Neural progenitor cell (in vitro differentiated cells): ENCODE measurements at regions not wholly inside any gene's neighbourhood (a gene's known extent, or its start where the extent isn't known, plus 50 kb on each side); places are given as distances from the start of the nearest gene placed in this dataset.

Experiments used
- EZH2 ChIP-seq: fragments of 200-600 bp; sonication (generic); IDR thresholded peaks from 2 replicates; pipeline ENCODE4 v1.6.1; 2017; ENCODE audit warnings: antibody characterized with exemption, mild to moderate bottlenecking, moderate library complexity
- TF ChIP-seq, protein P1 (sequence below): fragments of 200-600 bp; sonication (generic); IDR thresholded peaks from 2 replicates; pipeline ENCODE4 v1.5.1; 2017; ENCODE audit warnings: antibody characterized with exemption, mild to moderate bottlenecking

DNA sequence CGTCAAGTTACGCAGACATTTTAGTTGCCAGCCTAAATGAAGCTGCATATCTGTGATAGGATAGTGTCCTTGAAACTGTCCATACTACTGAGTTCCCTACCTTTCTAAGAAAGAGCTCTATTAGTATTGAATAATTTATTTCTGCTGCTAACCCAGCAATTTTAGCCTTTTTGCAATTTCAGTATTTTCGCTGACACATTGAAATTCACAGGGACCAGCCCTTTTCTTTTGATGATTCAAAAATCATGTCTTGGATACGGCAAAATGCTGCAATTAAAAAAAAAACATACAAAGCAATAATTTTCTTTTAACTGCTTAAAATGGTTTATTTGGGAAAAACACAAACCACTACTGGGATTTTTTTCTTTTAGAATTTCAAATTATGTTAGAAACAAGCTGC, 563.3 kb downstream of the TBC1D32 start:
- TF ChIP-seq, protein P1, sequence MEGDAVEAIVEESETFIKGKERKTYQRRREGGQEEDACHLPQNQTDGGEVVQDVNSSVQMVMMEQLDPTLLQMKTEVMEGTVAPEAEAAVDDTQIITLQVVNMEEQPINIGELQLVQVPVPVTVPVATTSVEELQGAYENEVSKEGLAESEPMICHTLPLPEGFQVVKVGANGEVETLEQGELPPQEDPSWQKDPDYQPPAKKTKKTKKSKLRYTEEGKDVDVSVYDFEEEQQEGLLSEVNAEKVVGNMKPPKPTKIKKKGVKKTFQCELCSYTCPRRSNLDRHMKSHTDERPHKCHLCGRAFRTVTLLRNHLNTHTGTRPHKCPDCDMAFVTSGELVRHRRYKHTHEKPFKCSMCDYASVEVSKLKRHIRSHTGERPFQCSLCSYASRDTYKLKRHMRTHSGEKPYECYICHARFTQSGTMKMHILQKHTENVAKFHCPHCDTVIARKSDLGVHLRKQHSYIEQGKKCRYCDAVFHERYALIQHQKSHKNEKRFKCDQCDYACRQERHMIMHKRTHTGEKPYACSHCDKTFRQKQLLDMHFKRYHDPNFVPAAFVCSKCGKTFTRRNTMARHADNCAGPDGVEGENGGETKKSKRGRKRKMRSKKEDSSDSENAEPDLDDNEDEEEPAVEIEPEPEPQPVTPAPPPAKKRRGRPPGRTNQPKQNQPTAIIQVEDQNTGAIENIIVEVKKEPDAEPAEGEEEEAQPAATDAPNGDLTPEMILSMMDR, result no peak
- no peak for TF ChIP-seq EZH2
